ENCODE measurements at regions not wholly inside any gene's neighbourhood (a gene's known extent, or its start where the extent isn't known, plus 50 kb on each side); places are given as distances from the start of the nearest gene placed in this dataset.
A peak's percentile ranks its signal among the peaks of the same experiment; 100 is the strongest.

DNA sequence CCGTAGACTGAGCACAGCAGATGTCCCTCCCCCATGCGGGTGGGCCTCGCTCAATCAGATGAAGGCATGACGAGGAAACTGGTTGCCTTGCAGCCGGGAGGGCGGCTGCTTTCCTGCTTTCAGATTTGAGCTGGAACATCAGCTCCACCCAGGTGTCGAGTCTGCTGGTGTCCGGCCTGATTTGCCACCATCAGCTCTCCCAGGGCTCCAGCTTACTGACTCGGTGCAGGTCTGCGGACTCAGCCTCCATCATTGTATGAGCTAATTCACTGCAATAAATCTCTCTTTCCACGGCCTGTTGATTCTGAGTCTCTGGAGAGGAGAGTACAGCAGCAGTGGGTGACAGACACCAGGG is 156.2 kb downstream of the KIF26A start:
- DNase-seq (ENCODE audit: insufficient read length, low spot score, missing footprints) = peak; percentile 80
- H3K27me3 ChIP-seq (ENCODE audit: insufficient read depth, low read length) = no peaks in the 10 kb centered on the region
- H3K36me3 ChIP-seq (ENCODE audit: insufficient read depth, low read length) = no peaks in the 10 kb centered on the region
- H3K4me3 ChIP-seq (ENCODE audit: insufficient read depth, low read length) = no peak overlapping the region
- H3K79me2 ChIP-seq (ENCODE audit: insufficient read depth, low read length) = no peaks in the 10 kb centered on the region
- no peak overlapping the region for H3K4me2 ChIP-seq (ENCODE audit: insufficient read depth, low read length)
- H4K20me1 ChIP-seq (ENCODE audit: insufficient read depth, low read length) = no peaks in the 10 kb centered on the region
- H3K9me3 ChIP-seq (ENCODE audit: low read depth, low read length) = no peaks in the 10 kb centered on the region
- H2AFZ ChIP-seq (ENCODE audit: low read length) = no peak overlapping the region
- TF ChIP-seq, protein P1, sequence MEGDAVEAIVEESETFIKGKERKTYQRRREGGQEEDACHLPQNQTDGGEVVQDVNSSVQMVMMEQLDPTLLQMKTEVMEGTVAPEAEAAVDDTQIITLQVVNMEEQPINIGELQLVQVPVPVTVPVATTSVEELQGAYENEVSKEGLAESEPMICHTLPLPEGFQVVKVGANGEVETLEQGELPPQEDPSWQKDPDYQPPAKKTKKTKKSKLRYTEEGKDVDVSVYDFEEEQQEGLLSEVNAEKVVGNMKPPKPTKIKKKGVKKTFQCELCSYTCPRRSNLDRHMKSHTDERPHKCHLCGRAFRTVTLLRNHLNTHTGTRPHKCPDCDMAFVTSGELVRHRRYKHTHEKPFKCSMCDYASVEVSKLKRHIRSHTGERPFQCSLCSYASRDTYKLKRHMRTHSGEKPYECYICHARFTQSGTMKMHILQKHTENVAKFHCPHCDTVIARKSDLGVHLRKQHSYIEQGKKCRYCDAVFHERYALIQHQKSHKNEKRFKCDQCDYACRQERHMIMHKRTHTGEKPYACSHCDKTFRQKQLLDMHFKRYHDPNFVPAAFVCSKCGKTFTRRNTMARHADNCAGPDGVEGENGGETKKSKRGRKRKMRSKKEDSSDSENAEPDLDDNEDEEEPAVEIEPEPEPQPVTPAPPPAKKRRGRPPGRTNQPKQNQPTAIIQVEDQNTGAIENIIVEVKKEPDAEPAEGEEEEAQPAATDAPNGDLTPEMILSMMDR (IDR thresholded peaks at IDR 0.05; ENCODE audit: extremely low read depth, low read depth, low read length) = no peak
- H3K27ac ChIP-seq (ENCODE audit: low read depth, low read length) = no peak overlapping the region
- no peaks in the 10 kb centered on the region for H3K4me1 ChIP-seq (ENCODE audit: insufficient read depth, low read length)

DNA sequence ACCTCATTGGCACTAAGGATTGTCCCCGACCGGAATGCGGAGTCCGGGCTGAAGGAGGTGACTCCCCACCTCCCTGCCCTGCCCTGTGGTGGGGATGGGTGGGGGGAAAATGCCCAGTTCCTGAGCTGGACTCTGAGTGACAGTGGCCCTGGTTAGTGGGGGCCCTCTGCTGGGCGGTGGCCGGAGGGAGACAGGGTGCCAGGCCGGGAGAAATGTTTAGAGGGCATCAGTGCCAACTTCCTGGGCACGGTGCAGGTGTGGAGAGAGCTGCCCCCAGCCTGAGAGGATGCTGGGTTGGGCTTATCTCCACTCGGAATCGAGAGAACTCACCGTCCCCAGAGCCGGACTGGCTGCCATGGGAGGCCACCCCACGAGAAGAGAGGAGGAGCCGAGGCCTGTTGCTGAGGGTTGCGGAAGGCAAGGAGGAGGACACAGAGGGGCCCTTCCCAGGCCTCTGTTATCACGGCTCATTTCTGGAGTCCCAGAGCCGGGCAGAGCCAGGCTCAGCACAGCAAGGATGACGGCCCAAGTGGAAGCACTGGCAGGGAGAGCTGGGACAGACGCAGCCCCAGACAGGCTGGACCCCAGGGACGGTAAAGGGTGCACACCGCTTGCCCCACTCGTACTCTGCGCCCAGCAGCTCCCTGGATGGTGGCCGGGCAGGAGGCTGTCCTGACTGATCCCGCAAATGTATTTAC is 156.7 kb downstream of the KIF26A start:
- TF ChIP-seq, protein P1 (IDR thresholded peaks at IDR 0.05; ENCODE audit: extremely low read depth, low read depth, low read length) = no peak

GRCh38 chr14:104295681-104296387 is 157.4 kb downstream of the KIF26A start:
- no peaks in the 10 kb centered on the region for H3K79me2 ChIP-seq (ENCODE audit: insufficient read depth, low read length)
- peak; percentile 50 for DNase-seq (ENCODE audit: insufficient read length, low spot score, missing footprints)
- H3K27ac ChIP-seq (ENCODE audit: low read depth, low read length) = no peak overlapping the region
- no peak overlapping the region for H2AFZ ChIP-seq (ENCODE audit: low read length)
- H3K4me3 ChIP-seq (ENCODE audit: insufficient read depth, low read length) = no peak overlapping the region
- H3K9me3 ChIP-seq (ENCODE audit: low read depth, low read length) = no peaks in the 10 kb centered on the region
- TF ChIP-seq, protein P1 (IDR thresholded peaks at IDR 0.05; ENCODE audit: extremely low read depth, low read depth, low read length) = no peak
- H3K4me2 ChIP-seq (ENCODE audit: insufficient read depth, low read length) = no peak overlapping the region
- H3K36me3 ChIP-seq (ENCODE audit: insufficient read depth, low read length) = no peaks in the 10 kb centered on the region
- no peaks in the 10 kb centered on the region for H3K27me3 ChIP-seq (ENCODE audit: insufficient read depth, low read length)
- no peaks in the 10 kb centered on the region for H4K20me1 ChIP-seq (ENCODE audit: insufficient read depth, low read length)
- H3K4me1 ChIP-seq (ENCODE audit: insufficient read depth, low read length) = no peaks in the 10 kb centered on the region

More for the DNA sequence above, 156.7 kb downstream of the KIF26A start:
- H2AFZ ChIP-seq (ENCODE audit: low read length) = no peak overlapping the region
- DNase-seq (ENCODE audit: insufficient read length, low spot score, missing footprints) = peak; percentile 79
- H3K79me2 ChIP-seq (ENCODE audit: insufficient read depth, low read length) = no peaks in the 10 kb centered on the region
- no peaks in the 10 kb centered on the region for H3K36me3 ChIP-seq (ENCODE audit: insufficient read depth, low read length)
- no peaks in the 10 kb centered on the region for H4K20me1 ChIP-seq (ENCODE audit: insufficient read depth, low read length)
- no peaks in the 10 kb centered on the region for H3K4me1 ChIP-seq (ENCODE audit: insufficient read depth, low read length)
- H3K9me3 ChIP-seq (ENCODE audit: low read depth, low read length) = no peaks in the 10 kb centered on the region
- no peak overlapping the region for H3K4me2 ChIP-seq (ENCODE audit: insufficient read depth, low read length)
- no peak overlapping the region for H3K4me3 ChIP-seq (ENCODE audit: insufficient read depth, low read length)
- H3K27ac ChIP-seq (ENCODE audit: low read depth, low read length) = no peak overlapping the region
- H3K27me3 ChIP-seq (ENCODE audit: insufficient read depth, low read length) = no peaks in the 10 kb centered on the region
